SK-N-MC (cell line): ENCODE measurements at regions not wholly inside any gene's neighbourhood (a gene's known extent, or its start where the extent isn't known, plus 50 kb on each side); places are given as distances from the start of the nearest gene placed in this dataset.

Experiments used
- DNase-seq: peaks from one replicate; pipeline ENCODE4 v3.0.0-alpha.2; 2011; ENCODE audit warnings: low read depth, low spot score
- H3K27ac ChIP-seq: fragments of 200-600 bp; sonication (generic); 2 replicates; pipeline ENCODE4 v1.5.1; 2016; ENCODE audit warnings: mixed run types
- H3K36me3 ChIP-seq: fragments of 200-600 bp; sonication (generic); 2 replicates; pipeline ENCODE4 v1.6.1; 2017; ENCODE audit warnings: antibody characterized with exemption, low read length, mixed read lengths; ENCODE audit not compliant: insufficient read depth
- H3K4me3 ChIP-seq: fragments of 200-600 bp; sonication (generic); 2 replicates; pipeline ENCODE4 v1.5.1; 2016
- H3K9ac ChIP-seq: fragments of 200-600 bp; sonication (generic); 2 replicates; pipeline ENCODE4 v1.8.0; 2017; ENCODE audit warnings: mixed run types, mixed read lengths; ENCODE audit not compliant: insufficient read length
- H3K9me3 ChIP-seq: fragments of 200-600 bp; sonication (generic); 2 replicates; pipeline ENCODE4 v1.6.1; 2017; ENCODE audit warnings: low read depth, mild to moderate bottlenecking, antibody characterized with exemption, low read length, moderate library complexity, mixed read lengths
- EZH2 ChIP-seq: fragments of 200-600 bp; sonication (generic); IDR thresholded peaks from one replicate; pipeline ENCODE4 v1.6.1; 2017; ENCODE audit warnings: antibody characterized with exemption
- FOXP2 ChIP-seq: optimal IDR thresholded peaks from 2 replicates; pipeline ENCODE3; 2011; ENCODE audit warnings: mild to moderate bottlenecking, moderate library complexity; ENCODE audit not compliant: insufficient read depth; ENCODE audit errors: extremely low read length, control extremely low read depth
- POLR2AphosphoS5 ChIP-seq: IDR thresholded peaks from 2 replicates; pipeline ENCODE4 v1.6.1; 2012; ENCODE audit warnings: mild to moderate bottlenecking, low read depth, low read length, borderline replicate concordance

DNA sequence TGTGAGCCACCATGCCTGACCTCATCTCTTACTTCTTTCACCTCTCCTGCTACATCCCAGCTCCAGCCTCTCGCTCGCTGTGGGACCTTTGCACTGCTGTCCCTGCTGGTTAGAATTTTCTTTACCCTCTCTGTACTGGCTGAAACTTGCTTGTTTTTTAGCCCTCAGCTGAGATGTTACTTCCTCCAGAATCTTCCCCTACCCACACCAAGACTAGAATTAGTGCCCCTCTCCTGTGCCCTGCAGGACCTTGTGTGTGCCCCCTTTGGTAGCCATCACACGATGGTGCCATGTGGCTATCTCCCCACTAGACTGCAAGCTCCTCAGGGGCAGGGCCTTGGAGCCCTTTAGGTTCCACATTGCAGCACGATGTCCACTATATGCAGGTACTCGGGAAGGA lies 84.1 kb downstream of the AIPL1 start:
- TF ChIP-seq POLR2AphosphoS5 (no peak), FOXP2 (no peak), EZH2 (no peak)
- no peaks in the 10 kb centered on the region for H3K36me3 ChIP-seq
- H3K9ac ChIP-seq, result no peak overlapping the region
- no peaks in the 10 kb centered on the region for H3K9me3 ChIP-seq
- H3K4me3 ChIP-seq, result no peak overlapping the region
- no peak overlapping the region for H3K27ac ChIP-seq
- no peak for DNase-seq

DNA sequence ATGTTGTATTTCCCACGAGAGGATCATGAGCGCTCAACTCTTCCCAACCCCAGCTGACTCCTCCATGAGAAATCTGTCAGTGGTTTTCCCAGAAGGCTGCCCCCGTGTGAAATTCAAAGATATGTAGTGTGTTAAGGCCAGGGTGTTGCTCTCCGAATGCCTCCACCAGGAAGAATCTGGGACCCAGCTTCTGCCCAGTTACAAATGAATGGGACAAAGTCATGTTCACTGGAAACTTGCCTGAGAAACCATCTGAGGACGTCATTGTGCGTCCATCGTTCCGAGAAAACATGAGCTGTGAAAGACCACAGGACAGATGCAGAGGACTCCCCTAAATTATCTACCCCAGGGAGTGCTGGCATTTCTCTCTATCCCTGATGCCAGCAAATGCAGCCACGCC lies 86.0 kb downstream of the AIPL1 start:
- no peak for DNase-seq
- no peaks in the 10 kb centered on the region for H3K36me3 ChIP-seq
- TF ChIP-seq EZH2 (no peak), POLR2AphosphoS5 (no peak)
- no peaks in the 10 kb centered on the region for H3K9me3 ChIP-seq
- H3K4me3 ChIP-seq, result no peak overlapping the region
- no peak overlapping the region for H3K27ac ChIP-seq
- H3K9ac ChIP-seq, result no peak overlapping the region

DNA sequence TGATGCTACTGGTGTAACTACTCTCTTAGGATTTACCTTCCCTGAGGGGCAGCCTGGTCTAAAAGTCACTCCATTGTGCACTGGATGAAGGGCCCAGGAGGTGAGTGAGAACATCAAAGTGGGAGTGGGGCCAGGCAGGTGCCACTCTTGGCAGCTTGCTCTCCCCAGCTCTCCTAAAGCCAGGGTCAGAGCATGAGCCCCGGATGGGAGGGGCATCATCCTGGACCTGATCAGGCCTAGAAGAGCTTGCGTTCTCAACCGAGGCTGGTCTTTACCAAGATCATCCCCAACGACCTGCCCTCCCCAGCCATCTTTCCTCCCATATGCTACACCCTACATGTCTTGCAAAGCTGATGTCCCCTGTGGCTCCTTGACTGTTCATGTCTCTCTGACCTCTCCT lies 87.1 kb downstream of the AIPL1 start:
- Histone ChIP-seq H3K9me3 (no peaks in the 10 kb centered on the region), H3K27ac (no peak overlapping the region), H3K9ac (no peak overlapping the region), H3K4me3 (no peak overlapping the region), H3K36me3 (no peaks in the 10 kb centered on the region)
- DNase-seq, result no peak
- no peak for TF ChIP-seq EZH2
- TF ChIP-seq POLR2AphosphoS5, result no peak
- TF ChIP-seq FOXP2, result no peak

DNA sequence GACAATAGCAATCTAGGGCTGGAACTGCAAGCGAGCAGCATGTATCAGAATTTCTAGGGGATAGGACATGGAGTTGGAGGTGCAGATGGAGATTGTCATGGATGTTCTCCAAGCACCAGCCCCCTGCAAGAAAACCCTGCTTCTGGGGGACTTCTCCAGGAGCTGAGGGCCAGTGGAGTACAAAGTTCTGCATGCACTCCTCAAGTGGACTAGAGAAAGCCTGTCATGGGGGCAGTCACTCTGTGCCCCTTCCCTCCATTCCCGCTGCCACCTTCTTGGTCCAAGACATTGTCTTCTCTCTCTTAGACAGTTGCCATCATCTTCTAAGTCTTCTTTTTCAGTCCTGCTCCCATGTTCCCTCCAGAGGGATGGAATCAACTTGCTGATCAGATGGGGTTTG lies 87.9 kb downstream of the AIPL1 start:
- DNase-seq, result no peak
- Histone ChIP-seq H3K4me3 (no peak overlapping the region), H3K36me3 (no peaks in the 10 kb centered on the region), H3K27ac (no peak overlapping the region), H3K9me3 (no peaks in the 10 kb centered on the region), H3K9ac (no peak overlapping the region)
- no peak for TF ChIP-seq EZH2
- TF ChIP-seq FOXP2, result no peak
- no peak for TF ChIP-seq POLR2AphosphoS5

DNA sequence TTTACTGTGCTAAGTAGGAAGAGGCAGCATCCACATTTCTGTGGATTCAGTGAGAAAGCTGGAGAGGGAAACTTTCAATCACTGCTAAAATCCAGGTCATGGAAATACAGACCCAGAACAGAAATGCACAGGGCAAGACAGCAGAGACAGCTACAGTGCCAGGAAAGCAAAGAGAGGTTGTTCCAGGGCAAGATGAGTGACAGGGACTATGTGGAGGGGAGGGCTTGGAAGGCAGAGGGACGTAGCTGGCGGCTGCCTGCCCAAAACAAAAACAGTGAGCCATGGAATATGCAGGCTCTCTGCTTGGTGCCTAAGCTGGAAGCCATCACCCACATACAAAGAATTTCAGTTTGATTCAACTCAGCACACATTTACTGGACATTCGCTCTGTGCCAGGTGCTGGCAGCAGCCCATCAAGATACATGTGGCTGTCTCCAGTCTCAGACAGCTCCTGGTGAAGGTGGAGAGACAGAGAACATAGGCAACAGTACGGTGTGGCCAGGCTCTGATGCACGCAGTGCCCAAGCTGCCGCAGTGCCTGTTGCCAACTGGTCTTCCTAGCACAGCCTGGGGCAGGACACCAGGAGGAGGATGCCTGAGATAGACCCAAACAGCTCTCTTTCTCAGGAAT lies 88.7 kb downstream of the AIPL1 start:
- H3K4me3 ChIP-seq, result no peak overlapping the region
- no peaks in the 10 kb centered on the region for H3K9me3 ChIP-seq
- H3K27ac ChIP-seq, result no peak overlapping the region
- DNase-seq, result no peak
- TF ChIP-seq POLR2AphosphoS5 (no peak), EZH2 (no peak), FOXP2 (no peak)
- no peak overlapping the region for H3K9ac ChIP-seq
- no peaks in the 10 kb centered on the region for H3K36me3 ChIP-seq

GRCh38 chr17:6343736-6344135 lies 91.2 kb downstream of the AIPL1 start:
- H3K27ac ChIP-seq, result no peak overlapping the region
- no peaks in the 10 kb centered on the region for H3K9me3 ChIP-seq
- H3K9ac ChIP-seq, result no peak overlapping the region
- H3K4me3 ChIP-seq, result no peak overlapping the region
- DNase-seq, result no peak
- H3K36me3 ChIP-seq, result no peaks in the 10 kb centered on the region
- no peak for TF ChIP-seq FOXP2

DNA sequence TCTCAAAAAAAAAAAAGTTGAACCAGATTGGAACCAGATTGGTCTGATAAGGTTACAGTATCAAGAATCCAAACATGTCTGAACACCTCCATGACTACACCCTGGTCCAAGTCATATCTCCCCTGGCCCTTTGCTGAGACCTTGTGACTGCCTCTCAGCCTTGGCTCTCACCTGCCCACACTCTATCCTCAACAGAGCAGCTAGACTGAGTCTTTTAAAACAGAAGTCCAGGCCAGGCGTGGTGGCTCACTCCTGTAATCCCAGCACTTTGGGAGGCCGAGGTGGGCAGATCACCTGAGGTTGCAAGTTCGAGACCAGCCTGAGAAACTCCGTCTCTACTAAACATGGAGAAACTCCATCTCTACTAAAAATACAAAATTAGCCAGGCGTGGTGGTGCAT lies 91.7 kb downstream of the AIPL1 start:
- no peak overlapping the region for H3K27ac ChIP-seq
- no peak for DNase-seq
- TF ChIP-seq FOXP2, result no peak
- no peak for TF ChIP-seq POLR2AphosphoS5
- no peak for TF ChIP-seq EZH2
- H3K4me3 ChIP-seq, result no peak overlapping the region
- H3K9me3 ChIP-seq, result no peaks in the 10 kb centered on the region
- no peak overlapping the region for H3K9ac ChIP-seq
- no peaks in the 10 kb centered on the region for H3K36me3 ChIP-seq

- H3K36me3 ChIP-seq, result no peaks in the 10 kb centered on the region
- H3K9me3 ChIP-seq, result no peaks in the 10 kb centered on the region
- H3K27ac ChIP-seq, result no peak overlapping the region
- TF ChIP-seq POLR2AphosphoS5 (no peak), EZH2 (no peak), FOXP2 (no peak)
- no peak overlapping the region for H3K4me3 ChIP-seq
- no peak overlapping the region for H3K9ac ChIP-seq
- no peak for DNase-seq
These were observed 94.2 kb downstream of the AIPL1 start for GRCh38 chr17:6340708-6341107.

DNA sequence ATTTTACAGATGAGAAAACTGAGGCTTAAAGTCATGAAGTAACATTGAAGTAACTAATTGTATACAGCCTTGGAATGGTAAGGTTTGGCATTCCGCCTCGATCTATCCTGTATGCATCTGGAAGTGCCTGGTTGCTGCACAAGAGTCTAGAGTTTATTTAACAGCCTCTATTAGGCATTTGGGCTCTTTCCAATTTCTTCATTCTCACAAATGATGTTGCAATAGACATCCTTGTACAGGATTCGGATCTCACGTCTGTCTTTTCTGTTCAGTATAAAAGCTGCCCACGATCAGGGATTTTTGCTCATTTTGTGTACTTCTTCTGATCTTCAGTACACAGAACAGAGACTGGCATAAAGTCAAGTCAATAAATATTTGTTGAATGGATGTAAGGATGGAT lies 100.5 kb downstream of the AIPL1 start:
- no peak overlapping the region for H3K4me3 ChIP-seq
- H3K27ac ChIP-seq, result no peak overlapping the region
- no peak for DNase-seq
- H3K36me3 ChIP-seq, result no peaks in the 10 kb centered on the region
- no peaks in the 10 kb centered on the region for H3K9me3 ChIP-seq
- no peak overlapping the region for H3K9ac ChIP-seq
- TF ChIP-seq EZH2 (no peak), FOXP2 (no peak), POLR2AphosphoS5 (no peak)

- TF ChIP-seq EZH2 (no peak), FOXP2 (no peak), POLR2AphosphoS5 (no peak)
- H3K9me3 ChIP-seq, result no peaks in the 10 kb centered on the region
- no peak for DNase-seq
These were observed 104.0 kb downstream of the AIPL1 start for GRCh38 chr17:6330936-6331335.

More at GRCh38 chr17:6330936-6331335, 104.0 kb downstream of the AIPL1 start:
- Histone ChIP-seq H3K36me3 (no peaks in the 10 kb centered on the region), H3K4me3 (no peak overlapping the region), H3K9ac (no peak overlapping the region), H3K27ac (no peak overlapping the region)
